Calu3 (cell line): ENCODE measurements at regions not wholly inside any gene's neighbourhood (a gene's known extent, or its start where the extent isn't known, plus 50 kb on each side); places are given as distances from the start of the nearest gene placed in this dataset.

Experiments
- BruUV-seq: library from RNA; stranded (reverse); fragments of 400-500 nt; replicated peaks from 2 replicates; lab custom pipeline; 2021; lab: Mats Ljungman, UMichigan
- CTCF ChIA-PET: fragments of 300-600 bp; sonication (Branson Sonifier 250); formaldehyde crosslinking; loops from one replicate; lab custom pipeline; 2022; ENCODE audit warnings: antibody characterized with exemption; lab: Charles Lee
- DNase-seq: peaks from one replicate; pipeline ENCODE4 v3.0.0; 2022
- H3K27ac Mint-ChIP-seq: one replicate; pipeline ENCODE4 v1.8.0; 2022; ENCODE audit warnings: mixed read lengths; ENCODE audit not compliant: unreplicated experiment
- H3K27me3 Mint-ChIP-seq: one replicate; pipeline ENCODE4 v1.8.0; 2022; ENCODE audit warnings: mixed read lengths; ENCODE audit not compliant: unreplicated experiment
- H3K36me3 Mint-ChIP-seq: one replicate; pipeline ENCODE4 v1.8.0; 2022; ENCODE audit warnings: mild to moderate bottlenecking, moderate library complexity, mixed read lengths; ENCODE audit not compliant: insufficient read depth, unreplicated experiment
- H3K4me1 Mint-ChIP-seq: one replicate; pipeline ENCODE4 v1.8.0; 2022; ENCODE audit warnings: mild to moderate bottlenecking, low read depth, mixed read lengths; ENCODE audit not compliant: unreplicated experiment
- H3K4me3 Mint-ChIP-seq: one replicate; pipeline ENCODE4 v1.8.0; 2022; ENCODE audit warnings: mild to moderate bottlenecking, low read depth, moderate library complexity, mixed read lengths; ENCODE audit not compliant: unreplicated experiment
- H3K9me3 Mint-ChIP-seq: one replicate; pipeline ENCODE4 v1.8.0; 2022; ENCODE audit warnings: low read depth, mixed read lengths; ENCODE audit not compliant: unreplicated experiment
- CTCF ChIP-seq: fragments of 200-600 bp; IDR thresholded peaks from one replicate; pipeline ENCODE4 v1.8.0; 2022; ENCODE audit warnings: antibody characterized with exemption; ENCODE audit not compliant: unreplicated experiment
- intact Hi-C: fragments of 100-400 bp; cut with micrococcal nuclease; formaldehyde crosslinking; loops from one replicate; pipeline ENCODE4 v1.10.0; 2022; ENCODE audit not compliant: unreplicated experiment

GRCh38 chr2:215745331-215745730, 268.0 kb downstream of the MREG start:
- CTCF ChIA-PET = interaction anchor here (1.0 kb wide), 1 partner anchor 9 kb away, joined by 3 read pairs; no protein-coding TSS in a partner anchor
- H3K4me3 Mint-ChIP-seq = no peak overlapping the region
- intact Hi-C loops = no loop called here
- TF ChIP-seq CTCF = no peak
- H3K36me3 Mint-ChIP-seq = no peaks in the 10 kb centered on the region
- H3K27ac Mint-ChIP-seq = no peak overlapping the region
- H3K9me3 Mint-ChIP-seq = no peaks in the 10 kb centered on the region
- no peak for DNase-seq
- no peaks in the 10 kb centered on the region for H3K4me1 Mint-ChIP-seq
- no peaks in the 10 kb centered on the region for H3K27me3 Mint-ChIP-seq
- no TSS peak for BruUV-seq

GRCh38 chr2:215744514-215744913, 268.8 kb downstream of the MREG start:
- intact Hi-C loops = no loop called here
- BruUV-seq = no TSS peak
- no peak for TF ChIP-seq CTCF
- no peaks in the 10 kb centered on the region for H3K9me3 Mint-ChIP-seq
- DNase-seq = no peak
- no peak overlapping the region for H3K4me3 Mint-ChIP-seq
- H3K36me3 Mint-ChIP-seq = no peaks in the 10 kb centered on the region
- CTCF ChIA-PET = no interaction called here
- no peak overlapping the region for H3K27ac Mint-ChIP-seq
- no peaks in the 10 kb centered on the region for H3K4me1 Mint-ChIP-seq
- no peaks in the 10 kb centered on the region for H3K27me3 Mint-ChIP-seq

GRCh38 chr2:215743066-215743465, 270.3 kb downstream of the MREG start:
- H3K4me1 Mint-ChIP-seq = no peaks in the 10 kb centered on the region
- no peaks in the 10 kb centered on the region for H3K27me3 Mint-ChIP-seq
- intact Hi-C loops = no loop called here
- H3K9me3 Mint-ChIP-seq = no peaks in the 10 kb centered on the region
- CTCF ChIA-PET = no interaction called here
- H3K4me3 Mint-ChIP-seq = no peak overlapping the region
- no peak for DNase-seq
- H3K27ac Mint-ChIP-seq = no peak overlapping the region
- BruUV-seq = no TSS peak
- H3K36me3 Mint-ChIP-seq = no peaks in the 10 kb centered on the region
- TF ChIP-seq CTCF = no peak

GRCh38 chr2:215742021-215742420, 271.3 kb downstream of the MREG start:
- no peaks in the 10 kb centered on the region for H3K27me3 Mint-ChIP-seq
- DNase-seq = no peak
- H3K4me1 Mint-ChIP-seq = no peaks in the 10 kb centered on the region
- intact Hi-C loops = no loop called here
- BruUV-seq = no TSS peak
- CTCF ChIA-PET = no interaction called here
- no peak for TF ChIP-seq CTCF
- H3K27ac Mint-ChIP-seq = no peak overlapping the region
- no peaks in the 10 kb centered on the region for H3K9me3 Mint-ChIP-seq
- no peaks in the 10 kb centered on the region for H3K36me3 Mint-ChIP-seq
- no peak overlapping the region for H3K4me3 Mint-ChIP-seq
